GM12865 (cell line): ENCODE measurements at regions not wholly inside any gene's neighbourhood (a gene's known extent, or its start where the extent isn't known, plus 50 kb on each side); places are given as distances from the start of the nearest gene placed in this dataset.

ENCODE experiments used
- DNase-seq: peaks from one replicate; pipeline ENCODE4 v3.0.0; 2010; ENCODE audit warnings: low read depth
- H3K4me3 ChIP-seq: 2 replicates; pipeline ENCODE4 v1.5.1; 2011; ENCODE audit warnings: mild to moderate bottlenecking, low read depth, low read length, control low read depth
- TF ChIP-seq, protein P1 (sequence below): IDR thresholded peaks from 2 replicates; pipeline ENCODE4 v1.5.1; 2011; ENCODE audit warnings: low read length, control low read depth, low read depth, inconsistent platforms; ENCODE audit not compliant: insufficient read depth; ENCODE audit errors: missing control alignments

GRCh38 chr20:24102290-24102689, 113.7 kb upstream of the GGTLC1 start:
- no peak overlapping the region for H3K4me3 ChIP-seq
- peak; percentile 28 for DNase-seq
- TF ChIP-seq, protein P1, sequence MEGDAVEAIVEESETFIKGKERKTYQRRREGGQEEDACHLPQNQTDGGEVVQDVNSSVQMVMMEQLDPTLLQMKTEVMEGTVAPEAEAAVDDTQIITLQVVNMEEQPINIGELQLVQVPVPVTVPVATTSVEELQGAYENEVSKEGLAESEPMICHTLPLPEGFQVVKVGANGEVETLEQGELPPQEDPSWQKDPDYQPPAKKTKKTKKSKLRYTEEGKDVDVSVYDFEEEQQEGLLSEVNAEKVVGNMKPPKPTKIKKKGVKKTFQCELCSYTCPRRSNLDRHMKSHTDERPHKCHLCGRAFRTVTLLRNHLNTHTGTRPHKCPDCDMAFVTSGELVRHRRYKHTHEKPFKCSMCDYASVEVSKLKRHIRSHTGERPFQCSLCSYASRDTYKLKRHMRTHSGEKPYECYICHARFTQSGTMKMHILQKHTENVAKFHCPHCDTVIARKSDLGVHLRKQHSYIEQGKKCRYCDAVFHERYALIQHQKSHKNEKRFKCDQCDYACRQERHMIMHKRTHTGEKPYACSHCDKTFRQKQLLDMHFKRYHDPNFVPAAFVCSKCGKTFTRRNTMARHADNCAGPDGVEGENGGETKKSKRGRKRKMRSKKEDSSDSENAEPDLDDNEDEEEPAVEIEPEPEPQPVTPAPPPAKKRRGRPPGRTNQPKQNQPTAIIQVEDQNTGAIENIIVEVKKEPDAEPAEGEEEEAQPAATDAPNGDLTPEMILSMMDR = peak; percentile 58

DNA sequence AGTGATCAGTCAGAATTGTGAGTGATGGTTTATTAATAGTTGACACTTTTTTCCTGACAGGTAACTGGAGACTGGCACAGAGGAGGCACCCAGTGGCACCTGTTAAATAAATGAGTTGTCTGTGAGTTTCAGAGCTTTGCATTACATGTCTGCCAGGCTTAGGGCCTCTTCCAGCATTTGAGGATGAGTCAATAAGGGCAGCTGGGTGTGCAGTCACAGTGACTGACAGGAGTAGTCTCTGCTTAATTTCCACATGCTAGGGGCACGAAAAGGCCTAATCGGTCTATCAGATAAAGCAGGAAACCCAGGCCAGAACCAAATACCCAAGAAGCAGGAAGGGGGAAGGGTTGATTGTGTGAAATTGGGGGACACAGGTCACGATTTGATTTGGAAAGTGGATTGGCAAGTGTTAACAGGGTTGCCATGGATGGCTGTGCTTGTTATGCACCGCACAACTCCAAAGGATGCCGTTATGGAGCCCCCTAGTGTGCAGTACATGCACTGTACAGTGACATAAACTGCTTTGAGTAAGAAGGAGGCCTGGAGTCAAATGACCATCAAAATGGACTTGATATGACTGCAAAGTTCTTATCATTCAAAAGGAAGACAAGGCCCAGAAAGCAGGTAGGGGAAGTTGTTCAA, 111.9 kb upstream of the GGTLC1 start:
- no peak overlapping the region for H3K4me3 ChIP-seq
- TF ChIP-seq, protein P1 = peak; percentile 82
- DNase-seq = peak; percentile 64

DNA sequence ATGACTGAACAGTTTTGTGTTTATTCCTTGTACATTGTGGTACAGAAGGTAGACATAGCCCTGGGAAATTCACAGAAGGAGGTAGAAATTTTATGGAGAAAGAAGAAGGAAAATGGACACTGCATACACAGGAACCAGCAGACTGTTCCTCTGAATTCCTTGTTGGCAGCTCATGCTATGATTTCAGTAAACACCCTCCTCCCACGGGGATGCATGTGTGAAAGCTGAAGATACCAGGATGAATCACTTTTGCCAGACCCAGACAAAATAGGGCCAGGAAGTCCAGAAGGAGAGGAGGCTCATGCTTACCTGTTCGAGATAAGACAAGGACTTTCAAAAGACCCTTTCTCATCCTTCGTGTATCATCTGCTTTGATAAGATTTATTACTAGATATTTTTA, 110.3 kb upstream of the GGTLC1 start:
- no peak for DNase-seq
- no peak overlapping the region for H3K4me3 ChIP-seq
- TF ChIP-seq, protein P1 = no peak

DNA sequence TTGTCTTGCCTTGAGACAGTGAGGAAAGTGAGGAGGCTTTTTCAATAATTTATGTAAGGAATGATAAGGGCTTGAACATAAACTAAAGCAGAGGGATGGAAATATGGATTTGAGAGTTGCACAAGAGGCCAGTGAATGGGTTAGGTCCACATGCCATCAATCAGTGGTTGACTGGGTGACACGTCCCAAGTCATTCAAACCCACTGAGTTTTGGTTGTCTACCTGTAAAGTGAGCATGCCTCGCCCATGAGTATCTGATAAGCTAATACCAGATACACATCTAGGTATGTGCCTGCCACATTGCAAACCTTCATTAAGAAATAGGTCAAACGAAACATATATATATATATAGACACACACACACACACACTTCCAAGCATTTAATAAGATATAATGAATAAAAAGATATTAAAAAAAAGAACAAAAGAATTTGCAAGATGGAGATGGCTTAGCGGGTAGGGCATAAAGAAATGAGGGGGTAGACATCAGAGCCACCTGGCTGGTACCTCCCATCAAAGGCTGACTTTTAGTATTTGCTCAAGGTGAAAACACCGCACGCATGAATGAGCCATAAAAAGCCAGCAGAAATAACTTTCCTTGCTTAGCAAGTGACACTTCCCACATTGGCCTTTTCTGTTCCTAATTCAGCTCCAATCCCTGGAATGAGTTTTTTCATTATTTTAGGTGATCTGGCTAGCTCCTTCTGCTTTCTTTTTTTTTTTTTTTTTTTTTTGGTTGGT, 109.1 kb upstream of the GGTLC1 start:
- TF ChIP-seq, protein P1 = no peak
- H3K4me3 ChIP-seq = no peak overlapping the region
- no peak for DNase-seq

DNA sequence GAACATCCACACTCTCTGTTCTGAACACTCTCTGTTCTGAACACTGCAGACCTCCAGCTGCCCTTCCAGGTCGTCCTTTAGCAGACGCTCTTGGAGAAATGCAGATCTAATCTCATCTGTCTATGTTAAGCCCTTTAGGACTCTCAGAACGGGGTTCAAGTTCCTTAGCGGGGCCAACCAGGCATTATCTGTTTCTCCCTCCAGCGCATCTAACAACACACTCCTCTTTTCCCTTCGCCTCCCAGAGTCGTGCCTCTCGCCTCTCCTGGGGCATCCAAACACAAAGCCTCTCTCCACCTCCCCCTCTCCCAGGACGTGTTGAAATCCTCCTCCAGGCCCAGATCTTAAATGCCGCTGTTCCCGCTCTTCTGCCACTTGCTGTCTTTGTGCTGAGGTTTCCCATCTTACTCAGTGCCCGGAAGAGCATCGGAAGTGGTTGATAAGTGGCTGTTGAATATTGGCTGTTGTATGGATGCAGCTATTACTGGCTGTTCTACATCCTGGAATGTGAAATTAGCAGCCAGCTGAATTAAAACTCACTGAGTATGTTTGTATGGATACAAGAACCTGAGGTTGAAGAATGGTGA, 108.4 kb upstream of the GGTLC1 start:
- no peak for DNase-seq

GRCh38 chr20:24096264-24096663, 107.7 kb upstream of the GGTLC1 start:
- DNase-seq = no peak
- H3K4me3 ChIP-seq = no peak overlapping the region
- TF ChIP-seq, protein P1 = no peak

More for the DNA sequence above, 108.4 kb upstream of the GGTLC1 start:
- TF ChIP-seq, protein P1 = no peak
- no peak overlapping the region for H3K4me3 ChIP-seq
